Activated naive CD4-positive, alpha-beta T cell treated with anti-CD3 and anti-CD28 coated beads, Interleukin-2, amount 50 U/mL, for 24 hours (primary cell): ENCODE measurements at regions not wholly inside any gene's neighbourhood (a gene's known extent, or its start where the extent isn't known, plus 50 kb on each side); places are given as distances from the start of the nearest gene placed in this dataset.

ENCODE experiments used
- H3K27ac Mint-ChIP-seq: one replicate; pipeline ENCODE4 v1.8.0; 2021; ENCODE audit warnings: mild to moderate bottlenecking, mixed read lengths
- H3K27me3 Mint-ChIP-seq: one replicate; pipeline ENCODE4 v1.8.0; 2021; ENCODE audit warnings: mixed read lengths
- H3K36me3 Mint-ChIP-seq: one replicate; pipeline ENCODE4 v1.8.0; 2021; ENCODE audit warnings: mixed read lengths
- H3K4me1 Mint-ChIP-seq: one replicate; pipeline ENCODE4 v1.8.0; 2021; ENCODE audit warnings: mixed read lengths
- H3K4me3 Mint-ChIP-seq: one replicate; pipeline ENCODE4 v1.8.0; 2021; ENCODE audit warnings: mild to moderate bottlenecking, mixed read lengths
- H3K9me3 Mint-ChIP-seq: one replicate; pipeline ENCODE4 v1.8.0; 2021; ENCODE audit warnings: mixed read lengths

GRCh38 chr19:27776524-27776923 lies 1436.4 kb downstream of the UQCRFS1 start:
- Mint-ChIP-seq H3K36me3 (peaks cover 56% of the 10 kb centered on the region), H3K9me3 (peaks cover 65% of the 10 kb centered on the region), H3K27ac (no peak overlapping the region), H3K4me1 (no peaks in the 10 kb centered on the region), H3K4me3 (no peak overlapping the region), H3K27me3 (no peaks in the 10 kb centered on the region)

- H3K27me3 Mint-ChIP-seq = no peaks in the 10 kb centered on the region
- H3K9me3 Mint-ChIP-seq = peaks cover 66% of the 10 kb centered on the region
- H3K27ac Mint-ChIP-seq = no peak overlapping the region
- peaks cover 54% of the 10 kb centered on the region for H3K36me3 Mint-ChIP-seq
- no peak overlapping the region for H3K4me3 Mint-ChIP-seq
- no peaks in the 10 kb centered on the region for H3K4me1 Mint-ChIP-seq
These were observed 1436.9 kb downstream of the UQCRFS1 start for GRCh38 chr19:27776020-27776419.

DNA sequence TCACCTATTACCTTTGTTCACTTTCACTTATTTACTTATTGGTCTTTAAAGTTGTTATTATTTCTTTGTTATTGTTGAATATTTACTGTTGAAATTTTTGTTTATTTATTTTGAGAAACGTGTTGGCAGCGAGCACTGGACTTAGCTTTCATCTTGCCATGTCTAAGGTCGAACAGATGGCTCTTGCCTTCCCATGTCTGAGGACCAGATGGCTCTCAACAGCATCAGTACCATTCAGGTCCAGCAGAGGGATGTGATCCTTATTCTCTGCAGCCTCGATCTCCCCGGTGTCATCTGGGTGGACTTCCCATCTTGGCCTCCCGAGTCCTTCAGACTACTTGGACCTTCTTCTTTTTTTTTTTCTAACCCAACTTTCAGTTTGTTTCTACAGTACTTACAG lies 1437.6 kb downstream of the UQCRFS1 start:
- Mint-ChIP-seq H3K9me3 (peaks cover 66% of the 10 kb centered on the region), H3K27me3 (no peaks in the 10 kb centered on the region)

GRCh38 chr19:27774827-27775226 lies 1438.1 kb downstream of the UQCRFS1 start:
- Mint-ChIP-seq H3K27me3 (no peaks in the 10 kb centered on the region), H3K9me3 (peaks cover 66% of the 10 kb centered on the region), H3K4me3 (no peak overlapping the region), H3K27ac (no peak overlapping the region), H3K36me3 (peaks cover 51% of the 10 kb centered on the region), H3K4me1 (no peaks in the 10 kb centered on the region)

More for the DNA sequence above, 1437.6 kb downstream of the UQCRFS1 start:
- Mint-ChIP-seq H3K27ac (no peak overlapping the region), H3K4me1 (no peaks in the 10 kb centered on the region), H3K4me3 (no peak overlapping the region), H3K36me3 (peaks cover 51% of the 10 kb centered on the region)

- Mint-ChIP-seq H3K9me3 (peaks cover 66% of the 10 kb centered on the region), H3K36me3 (peaks cover 50% of the 10 kb centered on the region), H3K27me3 (no peaks in the 10 kb centered on the region), H3K27ac (no peak overlapping the region), H3K4me1 (no peaks in the 10 kb centered on the region), H3K4me3 (no peak overlapping the region)
These were observed 1438.6 kb downstream of the UQCRFS1 start for GRCh38 chr19:27774337-27774736.

GRCh38 chr19:27773318-27774094 lies 1439.4 kb downstream of the UQCRFS1 start:
- H3K27ac Mint-ChIP-seq = no peak overlapping the region
- H3K4me1 Mint-ChIP-seq = no peaks in the 10 kb centered on the region
- peaks cover 42% of the 10 kb centered on the region for H3K36me3 Mint-ChIP-seq
- peaks cover 57% of the 10 kb centered on the region for H3K9me3 Mint-ChIP-seq
- no peak overlapping the region for H3K4me3 Mint-ChIP-seq
- H3K27me3 Mint-ChIP-seq = no peaks in the 10 kb centered on the region

GRCh38 chr19:27772059-27772458 lies 1440.9 kb downstream of the UQCRFS1 start:
- Mint-ChIP-seq H3K9me3 (peaks cover 47% of the 10 kb centered on the region), H3K27ac (no peak overlapping the region), H3K36me3 (peaks cover 32% of the 10 kb centered on the region), H3K4me3 (no peak overlapping the region), H3K27me3 (no peaks in the 10 kb centered on the region), H3K4me1 (no peaks in the 10 kb centered on the region)

DNA sequence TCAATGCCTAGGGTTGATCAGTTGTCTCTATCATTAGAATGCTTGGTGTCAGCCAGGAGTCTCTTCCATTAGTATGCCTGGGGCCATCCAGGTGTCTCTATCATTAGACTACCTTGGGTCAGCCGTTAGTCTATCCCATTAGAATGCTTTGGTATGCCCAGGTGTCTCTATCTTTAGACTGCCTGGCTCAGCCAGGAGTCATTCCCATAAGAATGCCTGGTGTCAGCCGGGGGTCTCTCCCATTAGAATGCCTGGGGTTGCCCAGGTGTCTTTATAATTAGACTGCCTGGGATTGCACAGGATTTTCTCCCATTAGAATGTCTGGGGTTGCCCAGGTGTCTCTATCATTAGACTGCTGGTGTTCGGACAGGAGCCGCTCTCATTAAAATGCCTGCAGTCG lies 1442.9 kb downstream of the UQCRFS1 start:
- no peak overlapping the region for H3K4me3 Mint-ChIP-seq
- no peaks in the 10 kb centered on the region for H3K4me1 Mint-ChIP-seq
- H3K27me3 Mint-ChIP-seq = no peaks in the 10 kb centered on the region
- no peak overlapping the region for H3K27ac Mint-ChIP-seq
- peaks cover 36% of the 10 kb centered on the region for H3K9me3 Mint-ChIP-seq
- H3K36me3 Mint-ChIP-seq = peaks cover 16% of the 10 kb centered on the region

DNA sequence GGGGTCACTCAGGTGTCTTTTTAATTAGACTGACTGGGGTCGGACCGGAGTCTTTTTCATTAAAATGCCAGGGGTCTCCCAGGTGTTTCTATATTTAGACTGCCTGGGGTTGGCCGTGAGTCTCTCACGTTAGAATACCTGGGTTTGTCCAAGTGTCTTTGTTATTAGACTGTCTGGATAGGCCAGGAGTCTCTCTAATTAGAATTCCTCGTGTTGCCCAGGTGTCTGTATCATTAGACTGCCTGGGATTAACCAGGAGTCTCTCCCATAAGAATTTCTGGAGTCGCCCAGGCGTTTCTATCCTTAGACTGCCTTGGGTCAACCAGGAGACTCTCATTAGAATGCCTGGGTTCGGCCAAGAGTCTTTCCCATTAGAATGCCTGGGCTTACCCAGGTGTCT lies 1445.7 kb downstream of the UQCRFS1 start:
- H3K36me3 Mint-ChIP-seq = peaks cover 6% of the 10 kb centered on the region
- no peaks in the 10 kb centered on the region for H3K27me3 Mint-ChIP-seq
- H3K4me3 Mint-ChIP-seq = no peak overlapping the region
- peaks cover 30% of the 10 kb centered on the region for H3K9me3 Mint-ChIP-seq
- no peaks in the 10 kb centered on the region for H3K4me1 Mint-ChIP-seq
- H3K27ac Mint-ChIP-seq = no peak overlapping the region

DNA sequence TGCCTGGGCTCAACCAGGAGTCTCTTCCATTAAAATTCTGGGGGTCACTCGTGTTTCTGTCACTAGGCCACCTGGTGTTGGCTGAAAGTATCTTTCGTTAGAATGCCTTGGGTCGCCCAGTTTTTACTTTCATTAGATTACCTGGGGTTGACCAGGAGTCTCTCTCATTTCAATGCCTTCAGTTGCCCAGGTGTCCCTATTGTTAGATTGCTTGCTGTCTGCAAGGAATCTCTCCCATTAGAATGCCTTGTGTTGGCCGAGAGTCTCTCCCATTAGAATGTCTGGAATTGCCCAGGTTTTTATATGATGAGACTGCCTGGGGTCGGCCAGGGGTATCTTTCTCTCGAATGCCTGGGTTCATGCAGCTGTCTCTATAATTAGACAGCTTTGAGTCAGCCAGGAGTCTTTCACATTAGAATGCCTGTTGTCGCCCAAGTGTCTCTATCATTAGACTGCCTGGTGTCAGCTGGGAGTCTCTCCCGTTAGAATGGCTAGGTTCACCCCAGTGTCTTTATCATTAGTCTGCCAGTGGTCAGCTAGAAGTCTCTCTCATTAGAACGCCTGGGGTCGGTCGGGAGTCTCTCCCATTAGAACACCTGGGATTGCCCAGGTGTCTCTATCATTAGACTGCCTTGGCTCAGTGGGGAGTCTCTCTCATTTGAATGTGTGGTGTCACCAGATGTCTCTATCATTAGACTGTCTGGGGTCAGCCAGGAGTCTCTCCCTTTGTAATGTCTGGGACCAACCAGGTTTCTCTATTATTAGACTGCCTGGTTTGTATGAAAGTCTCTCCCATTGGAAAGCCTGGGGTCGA lies 1446.8 kb downstream of the UQCRFS1 start:
- no peaks in the 10 kb centered on the region for H3K27me3 Mint-ChIP-seq
- peaks cover 23% of the 10 kb centered on the region for H3K9me3 Mint-ChIP-seq
- H3K36me3 Mint-ChIP-seq = peaks cover 3% of the 10 kb centered on the region
- no peak overlapping the region for H3K4me3 Mint-ChIP-seq
- H3K27ac Mint-ChIP-seq = no peak overlapping the region
- H3K4me1 Mint-ChIP-seq = no peaks in the 10 kb centered on the region

GRCh38 chr19:27765397-27765796 lies 1447.6 kb downstream of the UQCRFS1 start:
- Mint-ChIP-seq H3K27ac (no peak overlapping the region), H3K4me3 (no peak overlapping the region), H3K9me3 (peaks cover 29% of the 10 kb centered on the region)

DNA sequence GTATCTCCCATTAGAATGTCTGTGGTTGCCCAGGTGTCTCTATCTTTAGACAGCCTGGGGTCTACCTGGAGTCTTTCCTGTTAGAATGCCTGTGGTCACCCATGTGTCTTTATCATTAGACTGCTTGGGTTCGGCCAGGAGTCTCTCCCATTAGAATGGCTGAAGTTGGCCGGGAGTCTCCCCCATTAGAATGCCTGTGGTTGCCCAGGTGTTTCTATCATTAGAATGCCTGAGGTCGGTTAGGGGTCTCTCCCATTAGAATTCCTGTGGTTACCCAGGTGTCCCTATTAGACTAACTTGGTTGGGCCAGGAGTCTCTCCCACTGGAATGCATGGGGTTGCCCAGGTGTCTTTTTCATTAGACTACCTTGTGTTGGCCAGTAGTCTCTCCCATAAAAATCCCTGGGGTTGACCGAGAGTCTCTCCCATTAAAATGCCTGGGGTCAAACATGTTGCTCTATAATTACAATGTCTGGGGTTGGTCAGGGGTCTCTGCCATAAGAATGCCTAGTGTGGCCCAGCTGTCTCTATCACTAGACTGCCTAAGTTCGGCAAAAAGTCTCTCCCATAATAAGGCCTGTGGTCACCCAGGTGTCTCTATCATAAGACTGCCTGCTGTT lies 1448.7 kb downstream of the UQCRFS1 start:
- H3K4me1 Mint-ChIP-seq = no peaks in the 10 kb centered on the region
- no peak overlapping the region for H3K27ac Mint-ChIP-seq
- no peaks in the 10 kb centered on the region for H3K27me3 Mint-ChIP-seq
- H3K4me3 Mint-ChIP-seq = no peak overlapping the region
- peaks cover 30% of the 10 kb centered on the region for H3K9me3 Mint-ChIP-seq
- H3K36me3 Mint-ChIP-seq = peaks cover 3% of the 10 kb centered on the region

More at GRCh38 chr19:27765397-27765796, 1447.6 kb downstream of the UQCRFS1 start:
- H3K36me3 Mint-ChIP-seq = peaks cover 3% of the 10 kb centered on the region
- H3K4me1 Mint-ChIP-seq = no peaks in the 10 kb centered on the region
- H3K27me3 Mint-ChIP-seq = no peaks in the 10 kb centered on the region

GRCh38 chr19:27762933-27763332 lies 1450.0 kb downstream of the UQCRFS1 start:
- Mint-ChIP-seq H3K27me3 (no peaks in the 10 kb centered on the region), H3K9me3 (peaks cover 35% of the 10 kb centered on the region), H3K4me3 (no peak overlapping the region), H3K27ac (no peak overlapping the region), H3K36me3 (peaks cover 6% of the 10 kb centered on the region), H3K4me1 (no peaks in the 10 kb centered on the region)

DNA sequence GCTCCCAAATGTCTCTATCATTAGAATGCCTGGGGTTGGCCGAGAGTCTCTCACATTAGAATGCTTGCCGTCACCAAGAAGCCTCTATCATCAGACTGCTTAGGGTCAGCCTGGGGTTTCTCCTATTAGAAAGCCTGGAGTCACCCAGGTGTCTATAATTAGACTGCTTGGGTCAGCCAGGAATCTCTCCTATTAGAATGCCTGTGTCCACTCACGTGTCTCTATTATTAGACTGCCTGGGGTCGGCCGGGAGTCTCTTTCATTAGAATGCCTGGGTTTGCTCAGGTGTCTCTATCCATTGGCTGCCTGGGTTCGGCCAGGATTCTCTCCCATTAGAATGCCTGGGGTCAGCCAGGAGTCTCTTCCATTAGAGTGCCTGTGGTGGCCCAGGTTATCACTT lies 1453.1 kb downstream of the UQCRFS1 start:
- Mint-ChIP-seq H3K9me3 (peaks cover 34% of the 10 kb centered on the region), H3K27ac (no peak overlapping the region), H3K4me3 (no peak overlapping the region), H3K27me3 (no peaks in the 10 kb centered on the region), H3K36me3 (peaks cover 6% of the 10 kb centered on the region), H3K4me1 (no peaks in the 10 kb centered on the region)

DNA sequence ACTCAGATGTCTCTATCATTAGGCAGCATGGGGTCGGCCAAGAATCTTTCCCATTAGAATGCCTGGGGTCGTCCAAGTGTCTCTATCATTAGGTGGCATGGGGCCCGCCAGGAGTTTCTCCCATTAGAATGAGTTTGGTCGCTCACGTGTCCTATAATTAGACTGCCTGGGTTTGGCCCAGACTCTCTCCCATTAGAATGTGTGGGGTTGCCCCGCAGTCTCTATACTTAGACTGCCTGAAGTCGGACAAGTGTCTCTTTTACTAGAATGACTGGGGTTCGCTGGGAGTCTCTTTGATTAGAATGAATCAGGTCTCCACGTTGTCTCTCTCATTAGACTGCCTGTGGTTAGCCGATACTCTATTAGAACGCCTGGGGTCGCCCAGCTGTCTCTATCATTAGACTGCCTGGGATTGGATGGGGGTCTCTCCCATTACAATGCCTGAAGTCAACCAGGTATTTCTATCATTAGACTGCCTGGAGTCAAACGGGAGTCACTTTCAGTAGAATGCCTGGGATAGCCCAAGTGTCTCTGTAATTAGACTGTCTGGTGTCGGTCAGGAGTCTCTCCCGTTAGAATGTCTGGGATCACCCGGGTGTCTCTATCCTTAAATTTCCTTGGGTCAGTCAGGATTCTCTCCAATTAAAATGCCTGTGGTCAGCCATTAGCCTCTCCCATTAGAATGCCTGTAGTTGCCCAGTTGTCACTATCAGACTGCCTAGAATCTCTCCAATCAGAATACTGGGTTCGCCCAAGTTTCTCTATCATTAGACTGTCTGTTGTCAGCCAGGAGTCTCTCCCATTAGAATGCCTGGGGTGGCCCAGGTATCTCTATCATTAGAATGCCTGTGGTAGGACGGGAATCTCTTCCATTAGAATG lies 1454.1 kb downstream of the UQCRFS1 start:
- H3K36me3 Mint-ChIP-seq = peaks cover 6% of the 10 kb centered on the region
- no peak overlapping the region for H3K27ac Mint-ChIP-seq
- no peaks in the 10 kb centered on the region for H3K4me1 Mint-ChIP-seq
- peaks cover 36% of the 10 kb centered on the region for H3K9me3 Mint-ChIP-seq
- H3K27me3 Mint-ChIP-seq = no peaks in the 10 kb centered on the region
- H3K4me3 Mint-ChIP-seq = no peak overlapping the region
